ENCODE measurements at regions not wholly inside any gene's neighbourhood (a gene's known extent, or its start where the extent isn't known, plus 50 kb on each side); places are given as distances from the start of the nearest gene placed in this dataset.

- Histone ChIP-seq H3K79me2 (ENCODE audit: control insufficient read depth, insufficient read depth, low read length) (no peaks in the 10 kb centered on the region), H3K36me3 (ENCODE audit: control insufficient read depth in 2 of 2, extremely low read depth in 1 of 2, insufficient read depth in 2 of 2, low read length in 2 of 2) (no peaks in the 10 kb centered on the region), H3K9ac (replicated peaks; ENCODE audit: extremely low read depth, insufficient read depth, low read length) (no peak overlapping the region), H3K27me3 (ENCODE audit: control insufficient read depth in 2 of 2, insufficient read depth in 2 of 2, low read length in 2 of 2) (no peaks in the 10 kb centered on the region), H3K4me1 (ENCODE audit: control insufficient read depth, extremely low read depth, insufficient read depth, low read length) (no peaks in the 10 kb centered on the region), H3K9me1 (replicated peaks; ENCODE audit: control insufficient read depth, extremely low read depth, insufficient read depth, low read length) (no peaks in the 10 kb centered on the region), H3K27ac (ENCODE audit: insufficient read depth, low read depth, low read length) (no peak overlapping the region), H4K20me1 (replicated peaks; ENCODE audit: control insufficient read depth, extremely low read depth, insufficient read depth, low read length) (no peaks in the 10 kb centered on the region), H3K9me3 (replicated peaks; ENCODE audit: control insufficient read depth, insufficient read depth, low read length) (peaks cover 2% of the 10 kb centered on the region), H2AFZ (ENCODE audit: low read depth, low read length) (no peak overlapping the region), H3K4me3 (replicated peaks in 1 of 3; ENCODE audit: insufficient read depth in 1 of 3, low read depth in 1 of 3, low read length in 3 of 3) (no peak overlapping the region), H3K4me2 (ENCODE audit: insufficient read depth, low read length) (no peak overlapping the region)
- ChIA-PET POLR2A (no interaction called here), CTCF (no interaction called here)
- FAIRE-seq (no peak), DNase-seq (ENCODE audit: low read depth, low spot score) (no peak)
- intact Hi-C loops (cut with micrococcal nuclease) (no loop called here), dilution Hi-C loops (cut with MboI; ENCODE audit: extremely low pct_ligation_motif_present, low sequenced_read_pairs) (no loop called here)
- TF ChIP-seq CTCF (IDR thresholded peaks at IDR 0.05; ENCODE audit: extremely low read depth in 1 of 2, insufficient read depth in 1 of 2, low read depth in 1 of 2, low read length in 2 of 2) (no peak), EZH2 (IDR thresholded peaks at IDR 0.05; ENCODE audit: borderline replicate concordance, low read depth, low read length, severe bottlenecking) (no peak), MAX (IDR thresholded peaks at IDR 0.05; ENCODE audit: insufficient read depth, insufficient read length) (no peak), POLR2A (IDR thresholded peaks at IDR 0.05; ENCODE audit: low read depth, low read length) (no peak), JUN (IDR thresholded peaks at IDR 0.05; ENCODE audit: borderline replicate concordance, insufficient read depth, insufficient read length, low read depth) (no peak), POLR2AphosphoS5 (IDR thresholded peaks at IDR 0.05; ENCODE audit: insufficient read depth, low read depth, low read length) (no peak), GATA2 (IDR thresholded peaks at IDR 0.05; ENCODE audit: insufficient read depth, insufficient read length, low read depth, low read length) (no peak), MYC (IDR thresholded peaks at IDR 0.05; ENCODE audit: low read depth, low read length) (no peak), FOS (IDR thresholded peaks at IDR 0.05; ENCODE audit: borderline replicate concordance, insufficient read depth, low read length) (no peak)
- BruUV-seq (replicated peaks), result no TSS peak
Measured at GRCh38 chr11:97022955-97023354, 633.1 kb downstream of the JRKL start.

Data from endothelial cell of umbilical vein (primary cell).